ENCODE measurements at regions not wholly inside any gene's neighbourhood (a gene's known extent, or its start where the extent isn't known, plus 50 kb on each side); places are given as distances from the start of the nearest gene placed in this dataset.

DNA sequence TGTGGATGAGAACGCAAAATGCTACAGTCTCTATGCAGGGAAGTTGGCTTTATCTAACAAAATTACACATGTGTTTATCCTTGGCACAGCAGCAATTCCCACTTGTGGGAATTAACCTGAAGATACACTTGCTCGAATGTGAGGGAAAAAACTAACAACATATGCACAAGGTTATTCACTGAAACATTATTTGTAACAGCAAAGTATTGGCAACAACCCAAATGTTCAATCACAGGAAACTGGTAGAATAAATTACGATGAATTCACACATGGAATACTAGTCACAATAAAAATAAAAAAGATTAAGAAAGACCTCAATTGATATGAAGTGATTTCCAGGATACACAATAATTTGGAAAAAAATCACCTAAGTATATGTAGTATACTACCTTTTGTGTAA lies 68.1 kb upstream of the OGFRL1 start:
- Mint-ChIP-seq H3K36me3 (ENCODE audit: insufficient read depth in 1 of 3, low read depth in 3 of 3) (no peaks in the 10 kb centered on the region), H3K4me1 (no peaks in the 10 kb centered on the region), H3K27me3 (ENCODE audit: low read depth) (no peaks in the 10 kb centered on the region; the same call in 1 of the 2 replicates), H3K9me3 (no peaks in the 10 kb centered on the region), H3K4me3 (no peak overlapping the region), H3K27ac (no peak overlapping the region)
- H3K4me1 ChIP-seq (ENCODE audit: insufficient read depth, low read length): no peaks in the 10 kb centered on the region
- no peak overlapping the region for H4K91ac ChIP-seq (ENCODE audit: insufficient read length, low read depth, low read length)
- no peak overlapping the region for H4K8ac ChIP-seq (replicated peaks; ENCODE audit: insufficient read length, low read depth, low read length)
- H4K20me1 ChIP-seq (ENCODE audit: control insufficient read depth, insufficient read depth, insufficient read length): no peaks in the 10 kb centered on the region
- no peaks in the 10 kb centered on the region for H3K79me2 ChIP-seq (ENCODE audit: insufficient read depth, low read length)
- no peak overlapping the region for H4K5ac ChIP-seq (ENCODE audit: insufficient read length, low read depth, low read length)
- H3K79me1 ChIP-seq (ENCODE audit: insufficient read depth, low read depth, low read length, poor library complexity, severe bottlenecking): no peaks in the 10 kb centered on the region
- no peak overlapping the region for H3K18ac ChIP-seq (ENCODE audit: insufficient read length, low read depth, low read length)
- H3T11ph ChIP-seq (ENCODE audit: low read length): no peak overlapping the region
- H3K4me2 ChIP-seq (ENCODE audit: insufficient read depth, insufficient read length, low read length): no peak overlapping the region
- DNase-seq: no peak
- H2BK12ac ChIP-seq (ENCODE audit: insufficient read length, low read depth, low read length): no peak overlapping the region
- no peak overlapping the region for H2AK5ac ChIP-seq (ENCODE audit: insufficient read length, low read length)
- H2BK15ac ChIP-seq (ENCODE audit: low read depth, low read length): no peak overlapping the region
- no peaks in the 10 kb centered on the region for H3K9me3 ChIP-seq (ENCODE audit: control insufficient read depth, low read depth, low read length)
- H3K23ac ChIP-seq (ENCODE audit: insufficient read length, low read depth, low read length): no peak overlapping the region
- H3K14ac ChIP-seq (ENCODE audit: insufficient read depth, low read length): no peak overlapping the region
- no peak overlapping the region for H3K9ac ChIP-seq (ENCODE audit: extremely low read depth, insufficient read length, low read length)
- no peak overlapping the region for H2AFZ ChIP-seq (ENCODE audit: low read length)
- no peak overlapping the region for H3K4ac ChIP-seq (ENCODE audit: low read depth, low read length)
- no peaks in the 10 kb centered on the region for H3K27me3 ChIP-seq (ENCODE audit: insufficient read depth, low read length)
- no peak overlapping the region for H2BK120ac ChIP-seq (ENCODE audit: low read depth, low read length, poor library complexity, severe bottlenecking)
- TF ChIP-seq, protein P1, sequence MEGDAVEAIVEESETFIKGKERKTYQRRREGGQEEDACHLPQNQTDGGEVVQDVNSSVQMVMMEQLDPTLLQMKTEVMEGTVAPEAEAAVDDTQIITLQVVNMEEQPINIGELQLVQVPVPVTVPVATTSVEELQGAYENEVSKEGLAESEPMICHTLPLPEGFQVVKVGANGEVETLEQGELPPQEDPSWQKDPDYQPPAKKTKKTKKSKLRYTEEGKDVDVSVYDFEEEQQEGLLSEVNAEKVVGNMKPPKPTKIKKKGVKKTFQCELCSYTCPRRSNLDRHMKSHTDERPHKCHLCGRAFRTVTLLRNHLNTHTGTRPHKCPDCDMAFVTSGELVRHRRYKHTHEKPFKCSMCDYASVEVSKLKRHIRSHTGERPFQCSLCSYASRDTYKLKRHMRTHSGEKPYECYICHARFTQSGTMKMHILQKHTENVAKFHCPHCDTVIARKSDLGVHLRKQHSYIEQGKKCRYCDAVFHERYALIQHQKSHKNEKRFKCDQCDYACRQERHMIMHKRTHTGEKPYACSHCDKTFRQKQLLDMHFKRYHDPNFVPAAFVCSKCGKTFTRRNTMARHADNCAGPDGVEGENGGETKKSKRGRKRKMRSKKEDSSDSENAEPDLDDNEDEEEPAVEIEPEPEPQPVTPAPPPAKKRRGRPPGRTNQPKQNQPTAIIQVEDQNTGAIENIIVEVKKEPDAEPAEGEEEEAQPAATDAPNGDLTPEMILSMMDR (conservative IDR thresholded peaks at IDR 0.05): no peak
- no peak overlapping the region for H3K27ac ChIP-seq (ENCODE audit: insufficient read length, low read depth, low read length)
- no peak overlapping the region for H2BK20ac ChIP-seq (ENCODE audit: low read depth, low read length, poor library complexity, severe bottlenecking)
- H2BK5ac ChIP-seq (ENCODE audit: insufficient read length, low read length): no peak overlapping the region
- H3K56ac ChIP-seq (ENCODE audit: insufficient read length, low read depth, low read length): no peak overlapping the region
- no CpG with 5 or more reads among the region's 3 CpGs for WGBS (ENCODE audit: extremely low coverage, insufficient read length, low lambda C conversion rate)
- no peaks in the 10 kb centered on the region for H3K23me2 ChIP-seq (ENCODE audit: insufficient read length, low read depth, low read length, poor library complexity, severe bottlenecking)
